ENCODE measurements at regions not wholly inside any gene's neighbourhood (a gene's known extent, or its start where the extent isn't known, plus 50 kb on each side); places are given as distances from the start of the nearest gene placed in this dataset.

DNA sequence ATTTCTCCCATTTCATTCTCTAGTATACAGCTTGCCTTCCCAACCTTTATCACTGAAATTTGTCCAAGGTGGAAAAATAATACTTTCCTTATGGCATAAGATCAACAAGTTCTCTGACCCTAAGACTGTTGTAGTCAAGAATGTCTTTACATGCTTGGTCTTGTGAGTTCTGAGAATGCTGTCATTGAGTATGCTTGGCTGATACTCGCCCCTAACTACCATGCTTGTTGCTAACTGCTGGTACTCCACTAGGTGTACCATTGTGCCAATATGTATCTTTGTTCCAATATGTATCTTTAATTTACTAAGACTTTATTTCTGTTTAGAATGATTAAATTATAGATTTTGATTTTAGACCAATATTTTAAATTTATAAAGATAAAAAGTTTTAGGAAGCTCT lies 796.4 kb downstream of the PCDH7 start:
- no peak for DNase-seq (ENCODE audit: low read depth)

DNA sequence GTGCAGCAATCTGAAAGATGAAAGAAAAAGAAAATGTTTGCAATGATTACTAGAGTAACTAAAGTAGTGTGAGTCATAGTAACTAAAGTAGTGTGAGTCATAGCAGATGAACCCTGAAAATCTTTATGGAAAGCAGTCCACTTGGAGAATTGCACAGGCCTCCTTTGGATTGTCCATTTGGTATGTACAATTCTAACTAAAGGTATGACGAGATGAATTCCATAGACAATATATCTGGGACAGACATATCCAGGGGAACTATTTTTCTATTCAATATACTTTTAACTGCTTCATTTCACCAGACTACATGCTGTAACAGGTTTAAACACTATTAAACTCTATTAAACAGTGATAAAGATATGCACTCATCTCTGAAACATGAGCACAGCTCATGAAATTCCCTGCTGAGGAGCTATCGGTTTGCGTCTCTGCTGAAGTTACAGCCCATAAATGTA lies 798.7 kb downstream of the PCDH7 start:
- no peak for DNase-seq (ENCODE audit: low read depth)

DNA sequence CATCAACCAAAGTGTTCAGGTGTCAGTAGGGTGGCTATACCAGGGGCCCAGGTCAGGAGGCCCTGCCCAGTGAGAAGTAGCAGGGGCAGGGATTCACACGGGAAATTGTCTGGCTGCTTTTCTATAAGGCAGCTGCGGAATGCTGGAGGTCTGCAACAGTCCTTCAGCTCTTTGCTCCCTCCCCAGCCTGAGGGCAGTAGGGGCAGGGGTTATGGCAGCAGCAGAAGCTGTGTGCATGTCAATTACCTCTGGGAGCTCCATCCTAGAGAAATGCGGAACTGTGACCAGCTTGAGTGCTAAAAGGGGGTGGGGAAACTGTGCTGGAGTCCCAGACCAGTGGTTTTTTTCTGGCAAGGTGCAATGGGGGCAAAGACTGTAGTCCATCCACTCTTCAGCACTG lies 810.4 kb downstream of the PCDH7 start:
- DNase-seq (ENCODE audit: low read depth) = no peak

DNA sequence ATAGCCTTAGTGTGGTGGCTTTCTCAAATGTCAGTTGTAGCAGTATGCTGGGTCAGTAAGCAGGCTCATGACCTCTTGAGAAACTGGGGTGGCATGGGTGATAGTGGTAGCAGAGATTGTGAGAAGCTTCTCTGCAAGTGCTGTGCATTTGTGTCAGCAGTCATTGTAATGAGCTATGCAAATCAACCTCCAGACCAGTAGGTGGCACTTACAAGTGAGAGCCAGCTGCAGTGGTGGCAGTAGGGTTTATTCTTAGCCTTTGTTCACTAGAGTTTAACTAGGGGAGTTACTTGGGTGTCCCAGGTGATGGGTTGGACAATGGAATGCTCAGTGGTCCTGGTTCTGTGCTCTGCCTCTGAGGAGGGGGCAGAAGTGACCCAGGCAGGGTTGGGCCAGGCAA lies 818.7 kb downstream of the PCDH7 start:
- DNase-seq (ENCODE audit: low read depth) = no peak

DNA sequence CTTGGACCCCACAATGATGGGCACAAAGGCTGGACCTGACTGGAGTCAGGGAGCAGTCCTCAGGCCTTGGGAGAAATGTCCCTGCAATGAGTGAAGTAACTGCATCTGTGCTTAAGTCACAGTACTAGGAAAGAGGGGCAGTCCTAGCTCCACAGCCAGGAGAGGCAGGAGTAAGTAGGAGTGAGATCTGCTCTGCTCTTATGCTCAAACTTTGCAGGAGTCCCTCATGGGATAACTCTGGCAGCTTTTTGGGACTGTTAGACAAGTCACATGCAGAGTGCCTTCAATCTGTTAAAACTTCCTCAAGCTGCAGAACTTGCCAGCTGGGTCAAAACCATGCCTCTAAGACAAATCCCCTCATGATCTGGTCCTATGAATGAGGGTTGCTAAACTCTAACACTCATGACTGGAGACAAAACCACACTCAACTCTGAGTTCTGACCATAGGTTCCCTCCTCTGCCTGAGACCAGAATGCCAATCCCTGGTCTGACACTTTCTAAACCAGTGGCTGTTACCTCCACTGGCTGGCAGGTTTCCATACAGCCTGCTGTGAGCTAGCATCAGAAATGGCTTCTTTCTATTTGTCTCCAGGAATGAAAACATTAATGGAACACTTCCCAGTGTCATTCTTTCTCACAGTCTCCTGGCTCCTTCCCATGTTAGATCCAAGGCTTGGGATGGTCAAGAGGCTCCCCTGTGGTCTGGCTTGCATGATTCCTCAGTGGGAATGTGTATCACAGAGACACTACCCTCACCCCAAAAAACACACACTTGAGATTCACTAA lies 819.3 kb downstream of the PCDH7 start:
- DNase-seq (ENCODE audit: low read depth) = no peak

DNA sequence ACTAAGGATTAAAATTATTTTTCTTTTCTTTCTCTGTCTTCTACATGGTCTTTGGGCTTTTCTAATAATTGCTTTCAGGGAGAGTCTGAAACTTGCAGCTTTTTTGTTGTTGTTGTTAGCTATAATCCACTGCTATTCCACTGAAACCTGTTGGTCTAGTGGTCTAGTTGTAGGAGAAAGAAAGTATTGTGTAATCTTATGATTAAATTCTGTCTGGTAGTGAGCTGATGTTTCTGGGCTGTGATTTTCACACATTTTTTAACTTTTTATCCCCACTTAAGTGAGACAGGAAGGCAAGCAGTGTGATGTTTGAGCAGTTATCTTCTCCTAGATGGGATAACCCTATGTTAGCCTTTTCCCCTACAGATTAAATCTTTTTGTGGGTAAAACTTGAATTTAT lies 825.2 kb downstream of the PCDH7 start:
- no peak for DNase-seq (ENCODE audit: low read depth)

DNA sequence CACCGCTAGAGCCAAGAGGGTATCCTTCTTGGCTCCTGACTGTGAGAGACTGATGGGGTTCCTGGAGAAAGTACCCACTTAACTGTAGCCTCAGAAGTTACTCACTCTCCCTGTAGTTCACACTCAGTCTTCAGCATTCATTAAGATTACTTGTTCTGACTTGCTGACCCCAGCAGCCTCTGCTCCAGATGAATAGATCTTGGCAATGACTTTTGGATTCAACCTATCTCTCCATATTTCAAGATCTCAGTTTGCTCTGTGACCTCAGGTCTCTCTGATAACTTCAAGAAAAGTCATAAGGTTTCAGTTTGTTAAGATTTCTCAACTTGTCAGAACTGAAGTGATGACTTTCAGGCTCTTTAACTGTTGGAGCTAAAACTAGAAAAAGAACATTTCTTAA lies 825.6 kb downstream of the PCDH7 start:
- DNase-seq (ENCODE audit: low read depth) = no peak

DNA sequence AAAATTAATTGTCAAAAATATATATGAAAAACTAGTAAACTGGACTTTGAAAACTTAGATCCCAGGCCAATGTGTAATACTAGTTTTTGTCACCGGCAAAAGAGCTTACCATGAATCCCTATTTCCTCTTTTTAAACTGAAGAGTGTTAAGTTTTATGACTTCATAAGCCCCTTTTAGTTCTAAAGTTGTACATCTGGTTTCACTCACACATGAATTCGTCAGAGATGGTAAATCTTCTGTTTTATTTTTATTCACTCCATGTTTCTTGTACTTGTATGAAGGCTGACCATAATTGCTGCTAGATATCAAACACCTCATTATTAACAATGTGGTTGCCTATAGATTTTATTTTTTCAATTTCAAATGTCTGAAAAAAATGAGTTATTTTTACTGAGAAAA lies 827.9 kb downstream of the PCDH7 start:
- DNase-seq (ENCODE audit: low read depth) = no peak

DNA sequence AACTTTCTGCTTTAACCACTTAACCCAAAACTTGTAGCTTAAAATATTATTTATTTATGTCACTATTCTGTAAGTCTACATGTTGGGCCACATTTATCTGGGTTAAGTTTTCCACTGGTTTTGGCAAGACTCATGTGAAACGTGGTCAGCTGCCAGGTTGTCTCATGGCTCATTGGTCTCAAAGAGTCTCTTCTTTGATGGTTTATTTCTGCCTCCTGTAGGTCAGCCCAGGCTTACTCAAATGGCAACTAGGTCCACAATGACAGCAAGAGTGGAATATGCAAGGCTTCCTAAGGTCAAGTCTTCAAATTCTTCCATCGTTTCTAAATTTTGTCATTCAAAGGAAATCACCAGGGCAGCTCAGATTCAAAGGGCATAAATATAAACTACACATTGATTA lies 828.7 kb downstream of the PCDH7 start:
- DNase-seq (ENCODE audit: low read depth) = no peak

DNA sequence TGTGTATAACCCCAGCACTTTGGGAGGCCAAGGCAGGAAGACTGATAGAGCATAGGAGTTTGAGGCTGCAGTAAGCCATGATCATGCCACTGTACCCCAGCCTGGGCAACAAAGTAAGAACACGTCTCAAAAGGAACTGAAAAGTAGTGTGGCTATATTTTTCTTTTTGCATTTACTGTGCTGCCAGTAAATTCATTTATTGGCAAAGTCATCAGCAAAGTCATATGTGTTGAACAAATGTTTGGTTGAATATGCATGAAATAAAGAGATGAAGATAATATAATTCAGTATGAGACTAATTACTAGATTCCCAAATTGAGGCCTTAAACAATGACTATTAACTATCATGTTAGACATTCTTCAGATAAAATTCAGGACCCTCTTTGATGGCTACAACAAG lies 829.1 kb downstream of the PCDH7 start:
- no peak for DNase-seq (ENCODE audit: low read depth)

DNA sequence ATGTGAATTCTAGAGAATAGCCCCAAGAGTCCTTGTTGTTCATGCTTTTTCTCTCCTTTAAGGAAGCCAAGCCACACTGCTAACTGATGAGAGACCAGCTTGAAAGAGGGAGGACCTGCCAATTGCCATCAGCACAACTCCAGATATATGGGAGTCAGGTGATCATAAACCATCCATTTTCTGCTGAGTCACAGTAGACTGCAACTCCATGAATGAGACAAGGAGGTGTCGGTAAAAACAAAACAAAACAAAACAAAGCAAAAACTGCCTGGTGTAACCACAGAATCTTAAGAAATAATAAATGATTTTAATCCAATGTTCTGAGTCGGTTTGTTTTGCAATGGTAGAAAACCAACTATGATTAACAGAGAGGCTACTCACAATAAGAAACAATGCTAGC lies 837.3 kb downstream of the PCDH7 start:
- DNase-seq (ENCODE audit: low read depth) = no peak

DNA sequence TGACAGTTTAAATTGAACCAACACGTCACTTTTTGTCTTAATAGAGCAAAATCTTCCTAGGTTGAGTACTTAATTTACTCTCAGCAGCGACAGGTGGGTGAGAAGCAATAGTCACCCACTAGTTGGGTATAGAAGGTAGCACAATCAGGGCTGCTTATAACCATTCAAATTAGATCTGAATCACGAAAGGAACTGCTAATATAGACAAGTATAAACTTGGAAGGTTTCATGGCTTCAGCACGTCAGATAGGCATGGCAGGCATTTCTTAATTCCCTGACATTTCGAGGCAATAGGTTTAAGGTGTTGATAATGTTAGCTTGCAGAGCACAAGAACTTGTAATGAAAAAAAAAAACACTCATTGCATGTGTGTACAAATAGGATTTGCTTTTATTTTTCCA lies 853.4 kb downstream of the PCDH7 start:
- DNase-seq (ENCODE audit: low read depth) = no peak

DNA sequence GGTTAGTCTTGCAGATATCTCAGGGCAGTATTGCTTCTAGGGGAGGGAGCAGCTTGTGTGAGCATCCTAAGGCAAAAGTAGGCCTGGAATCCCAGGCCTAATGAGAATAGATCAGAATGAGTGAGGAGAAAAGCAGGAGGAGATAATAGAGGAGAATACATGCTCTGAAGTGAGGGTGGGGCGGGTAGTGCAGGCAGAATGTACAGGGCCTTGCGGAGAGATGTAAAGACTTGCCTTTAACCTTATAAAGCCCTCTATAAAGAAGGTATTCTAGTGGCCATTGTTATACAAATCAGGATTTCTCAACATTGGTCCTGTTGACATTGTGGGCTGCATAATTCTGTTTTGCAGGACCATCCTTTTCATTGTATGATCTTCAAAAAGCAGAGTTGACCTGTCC lies 855.3 kb downstream of the PCDH7 start:
- DNase-seq (ENCODE audit: low read depth) = no peak

DNA sequence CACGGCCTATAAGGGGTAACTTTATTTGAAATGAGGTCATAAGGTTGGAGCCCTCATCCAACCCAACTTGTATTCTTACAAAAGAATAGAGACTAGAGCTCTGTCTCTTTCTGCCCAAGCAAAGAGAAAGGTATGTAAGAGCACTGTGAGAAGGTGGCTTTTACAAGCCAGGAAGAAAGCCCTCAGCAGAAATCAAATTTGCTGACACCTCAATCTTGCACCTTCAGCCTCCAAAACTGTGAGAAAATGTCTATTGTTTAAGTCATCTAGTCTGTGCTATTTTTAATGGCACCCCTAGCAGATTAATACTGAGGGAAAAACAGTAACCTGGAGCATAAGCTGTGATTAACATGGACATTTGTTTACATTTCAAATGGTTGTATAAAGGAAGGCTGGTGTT lies 860.7 kb downstream of the PCDH7 start:
- no peak for DNase-seq (ENCODE audit: low read depth)

DNA sequence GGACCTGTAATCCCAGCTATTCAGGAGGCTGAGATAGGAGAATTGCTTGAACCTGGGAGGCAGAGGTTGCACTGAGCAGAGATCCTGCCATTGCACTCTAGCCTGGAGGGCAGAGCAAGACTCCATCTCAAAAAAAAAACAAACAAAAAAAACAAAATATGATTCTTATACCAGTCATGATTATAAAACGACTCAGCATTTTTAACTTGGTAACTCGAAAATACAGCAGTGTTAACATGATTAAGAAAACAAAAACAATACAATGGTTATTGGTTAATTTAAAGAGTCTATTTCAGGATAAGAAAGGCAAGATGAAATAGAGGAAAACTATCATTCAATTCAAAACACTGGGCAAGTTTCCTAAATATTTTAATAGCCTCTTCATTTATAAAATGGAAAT lies 865.3 kb downstream of the PCDH7 start:
- DNase-seq (ENCODE audit: low read depth) = no peak

DNA sequence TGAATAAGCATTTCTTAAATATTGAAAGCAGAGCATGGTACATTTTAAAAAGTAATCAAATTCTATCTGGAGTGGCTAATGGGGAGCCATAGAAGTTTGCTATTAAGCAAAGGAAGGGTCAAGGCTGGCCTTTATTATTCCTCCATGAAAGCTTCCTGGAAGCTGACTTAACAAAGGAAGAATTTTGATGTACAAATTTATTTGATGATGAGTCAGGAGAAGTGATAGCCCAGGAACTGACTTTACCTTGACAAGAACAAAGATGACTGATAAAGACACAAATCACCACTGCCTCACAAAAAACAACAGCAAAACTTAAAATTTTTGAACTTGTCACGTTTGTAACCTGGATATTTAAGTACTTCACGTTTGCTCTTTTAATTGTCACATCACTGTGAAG lies 872.1 kb downstream of the PCDH7 start:
- no peak for DNase-seq (ENCODE audit: low read depth)

DNA sequence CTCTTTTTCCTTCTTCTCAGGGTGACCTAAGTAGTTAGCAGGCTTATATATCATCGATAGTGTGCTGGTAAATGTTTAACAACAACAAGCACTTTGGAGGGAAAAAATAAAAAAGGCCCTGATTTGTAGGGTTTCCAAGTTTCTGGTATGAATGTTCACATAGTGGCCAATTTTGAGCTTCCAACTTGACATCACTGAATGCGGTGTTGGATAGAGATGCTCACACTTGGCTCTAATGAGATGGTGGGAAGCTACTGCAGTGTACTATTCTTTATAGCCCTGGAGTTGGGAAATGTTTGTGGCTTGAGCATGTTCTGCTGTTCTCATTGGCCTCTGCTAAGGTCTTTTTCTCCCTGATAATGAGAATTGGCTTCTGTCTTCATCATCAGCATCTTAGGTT lies 875.3 kb downstream of the PCDH7 start:
- DNase-seq (ENCODE audit: low read depth) = no peak

DNA sequence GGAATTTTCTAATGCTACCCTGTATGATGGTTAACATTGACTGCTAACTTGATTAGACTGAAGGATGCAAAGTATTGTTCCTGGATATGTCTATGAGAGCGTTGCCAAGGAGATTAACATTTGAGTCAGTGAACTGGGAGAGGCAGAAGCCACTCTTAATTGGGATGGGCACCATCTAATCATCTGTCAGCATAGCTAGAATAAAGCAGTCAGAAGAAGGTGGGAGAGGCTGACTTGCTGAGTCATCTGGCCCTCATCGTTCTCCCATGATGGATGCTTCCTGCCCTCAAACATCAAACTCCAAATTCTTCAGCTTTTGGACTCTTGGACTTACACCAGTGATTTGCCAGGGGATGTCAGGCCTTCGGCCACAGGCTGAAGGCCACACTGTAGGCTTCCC lies 878.5 kb downstream of the PCDH7 start:
- no peak for DNase-seq (ENCODE audit: low read depth)

DNA sequence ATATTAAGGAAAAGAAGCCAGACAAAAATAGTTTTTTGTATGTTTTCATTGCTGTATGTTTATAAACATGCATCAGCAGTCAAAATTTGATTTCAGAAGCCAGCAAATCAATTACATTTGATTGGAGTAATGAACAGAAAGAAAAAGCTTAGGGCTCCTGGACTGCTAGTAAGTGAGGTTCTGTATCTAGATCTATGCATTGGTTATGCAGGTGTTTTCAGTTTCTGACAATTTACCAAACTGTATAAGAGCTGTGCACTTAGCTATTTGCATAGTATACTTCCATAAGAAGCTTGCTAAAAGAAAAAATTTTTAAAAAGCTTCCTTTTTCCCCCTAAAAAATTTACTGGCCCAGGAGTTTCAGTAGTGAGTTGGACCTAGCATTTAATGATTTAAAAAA lies 881.6 kb downstream of the PCDH7 start:
- no peak for DNase-seq (ENCODE audit: low read depth)

DNA sequence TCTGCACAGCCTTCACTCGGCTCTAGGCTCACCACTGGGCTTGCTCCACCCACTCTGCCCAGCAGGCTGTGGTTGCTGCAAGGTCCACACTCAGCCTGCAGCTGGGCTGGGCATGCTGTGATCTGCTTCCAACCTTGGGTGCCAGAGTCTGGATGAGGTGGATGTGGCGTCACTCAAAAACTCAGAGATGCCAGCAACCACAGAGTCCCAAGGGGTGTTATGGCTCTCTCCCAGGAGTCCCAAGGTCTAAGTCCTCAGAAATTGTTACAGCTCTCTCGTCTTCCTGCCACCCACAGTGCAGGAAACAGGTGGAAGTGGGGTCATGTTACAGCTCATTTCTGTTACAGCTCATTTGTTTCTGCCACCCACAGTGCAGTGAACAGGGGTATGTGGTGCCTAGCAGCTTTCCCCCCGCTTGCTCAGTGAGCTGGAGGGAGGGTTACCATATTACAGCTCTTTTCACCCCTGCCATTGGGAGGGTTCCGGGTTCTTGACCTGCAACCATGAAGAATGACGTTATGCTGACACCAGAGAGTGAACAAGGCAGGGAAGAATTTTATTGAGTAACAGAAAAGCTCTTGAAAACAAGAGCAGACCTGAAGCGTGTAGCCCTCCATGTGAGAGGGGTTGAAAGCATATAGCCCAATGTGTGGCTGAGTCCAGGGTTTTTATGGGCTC lies 893.9 kb downstream of the PCDH7 start:
- no peak for DNase-seq (ENCODE audit: low read depth)

DNA sequence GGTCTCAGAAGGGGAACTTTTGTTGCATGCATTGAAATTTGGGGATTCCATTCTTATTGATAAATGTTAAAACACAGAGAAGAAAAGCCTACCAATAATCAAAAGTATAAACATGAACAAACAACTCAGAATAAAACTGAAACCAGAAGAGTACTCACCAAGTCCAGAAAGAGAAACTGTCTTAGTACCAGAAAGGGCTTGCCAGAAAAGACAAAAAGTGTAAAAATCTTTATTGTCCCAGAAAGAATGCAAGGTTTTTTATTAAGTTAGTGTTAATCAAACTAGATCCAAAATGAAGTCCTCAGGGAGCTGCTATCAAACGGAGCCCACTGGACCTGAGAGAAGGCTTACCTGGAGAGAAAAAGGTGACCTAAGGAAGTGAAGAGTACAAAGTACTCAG lies 897.5 kb downstream of the PCDH7 start:
- no peak for DNase-seq (ENCODE audit: low read depth)

DNA sequence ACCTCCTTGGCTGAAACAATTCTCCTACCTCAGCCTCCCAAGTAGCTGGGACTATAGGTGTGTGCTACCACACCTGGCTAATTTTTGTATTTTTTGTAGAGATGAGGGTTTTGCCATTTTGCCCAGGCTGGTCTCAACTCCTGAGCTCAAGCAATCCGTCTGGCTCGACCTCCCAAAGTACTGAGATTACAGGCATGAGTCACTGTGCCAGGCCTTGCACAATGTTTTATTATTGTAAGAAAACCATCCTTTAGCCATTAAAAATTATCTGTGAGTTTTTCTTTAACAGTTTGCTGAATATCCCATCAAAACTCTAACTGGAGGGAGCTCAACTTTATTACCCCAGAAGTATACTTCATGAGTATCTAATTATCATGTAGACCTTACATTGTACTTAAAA lies 900.3 kb downstream of the PCDH7 start:
- no peak for DNase-seq (ENCODE audit: low read depth)

DNA sequence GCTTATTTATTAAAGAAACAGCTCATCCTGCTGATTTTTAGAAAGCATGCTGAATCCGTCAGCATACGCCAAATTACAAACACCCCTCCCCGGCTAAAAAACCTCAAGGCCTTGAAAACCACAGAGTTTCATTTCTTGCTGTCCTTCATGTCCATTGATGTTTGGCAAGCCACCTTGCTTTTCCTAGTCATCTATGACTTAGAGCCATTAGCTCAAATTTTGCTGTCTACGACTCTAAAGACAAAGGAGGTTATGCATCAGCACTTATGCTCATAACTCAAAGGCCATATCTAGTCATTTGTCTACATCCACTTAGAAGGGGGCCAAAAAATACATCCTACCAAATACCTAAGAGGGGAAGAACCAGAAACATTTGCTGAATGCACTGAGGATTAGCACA lies 925.1 kb downstream of the PCDH7 start:
- DNase-seq (ENCODE audit: low read depth) = no peak

DNA sequence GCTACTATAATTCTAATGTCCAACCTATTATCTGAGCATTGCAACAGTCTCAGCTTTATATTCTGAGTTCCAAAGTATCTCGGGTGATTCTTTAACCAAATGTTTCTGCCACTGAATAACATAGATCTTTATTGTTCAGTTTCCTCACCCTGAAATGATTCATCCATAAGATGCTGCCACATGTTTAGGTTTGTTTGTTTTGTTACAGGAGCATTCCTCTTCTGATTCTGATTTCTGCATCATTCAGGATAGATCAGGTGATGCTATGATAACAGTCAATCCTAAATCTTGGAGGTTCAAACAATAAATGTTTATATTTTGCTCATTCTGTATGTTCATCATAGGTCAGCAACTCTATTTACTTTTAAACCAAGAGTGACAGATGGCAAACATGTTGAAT lies 927.6 kb downstream of the PCDH7 start:
- DNase-seq (ENCODE audit: low read depth) = no peak

All from EH (cell line).